T-cell (primary cell): ENCODE measurements at regions not wholly inside any gene's neighbourhood (a gene's known extent, or its start where the extent isn't known, plus 50 kb on each side); places are given as distances from the start of the nearest gene placed in this dataset.

ENCODE experiments used
- ATAC-seq, 4 experiments: fragments of 200-7000 bp in 3 of 4; fragments of 150-1000 bp in 1 of 4; cut with Tn5 transposase; replicated peaks in 1 of 4; 1 replicate in 3 of 4; 2 replicates in 1 of 4; pipeline ENCODE4 v1.10.0; 2021; ENCODE audit warnings: moderate library complexity in 3 of 4, mild to moderate bottlenecking in 2 of 4, moderate number of reproducible peaks in 1 of 4
- CTCF ChIA-PET, 2 donors: fragments of 300-600 bp; sonication (Branson Sonifier 250); formaldehyde crosslinking; loops; one replicate each; lab custom pipeline; 2022; ENCODE audit warnings: antibody characterized with exemption in 2 of 2; lab: Charles Lee
- POLR2A ChIA-PET, 2 donors: fragments of 300-600 bp; sonication (Branson Sonifier 250); formaldehyde crosslinking; loops; one replicate each; lab custom pipeline; 2022; ENCODE audit warnings: antibody characterized with exemption in 2 of 2; lab: Charles Lee
- DNase-seq, 35 experiments: peaks; one replicate each; pipeline versions ENCODE4 v3.0.0 to v3.0.0-alpha.2; 2013 to 2023
- H3K27ac ChIP-seq: one replicate; pipeline ENCODE4 v1.5.1; 2013; ENCODE audit warnings: low read length
- H3K27me3 ChIP-seq, 2 experiments: replicated peaks in 1 of 2; 1 replicate in 1 of 2; 2 replicates in 1 of 2; pipeline versions ENCODE4 v1.6.1 to v1.7.0; 2013; ENCODE audit warnings: low read length in 1 of 2, mixed read lengths in 1 of 2; ENCODE audit not compliant: control insufficient read depth in 2 of 2, insufficient read depth in 2 of 2; ENCODE audit errors: extremely low read depth in 1 of 2
- H3K36me3 ChIP-seq, 2 donors: 1 replicate in 1 of 2; 2 replicates in 1 of 2; pipeline versions ENCODE4 v1.6.1 to v1.7.0; 2013; ENCODE audit warnings: low read length in 1 of 2; ENCODE audit not compliant: control insufficient read depth in 2 of 2, insufficient read depth in 1 of 2; ENCODE audit errors: extremely low read depth in 1 of 2
- H3K4me1 ChIP-seq, 2 experiments: 1 replicate in 1 of 2; 2 replicates in 1 of 2; pipeline versions ENCODE4 v1.6.1 to v1.7.0; 2013; ENCODE audit warnings: low read length in 2 of 2, mixed read lengths in 1 of 2; ENCODE audit not compliant: insufficient read depth in 2 of 2, control insufficient read depth in 1 of 2; ENCODE audit errors: extremely low read depth in 1 of 2
- H3K4me3 ChIP-seq, 2 donors: 1 replicate in 1 of 2; 2 replicates in 1 of 2; pipeline versions ENCODE4 v1.5.1 to v1.7.0; 2013; ENCODE audit warnings: mild to moderate bottlenecking in 2 of 2, low read length in 1 of 2, moderate library complexity in 1 of 2; ENCODE audit not compliant: control insufficient read depth in 1 of 2; ENCODE audit errors: extremely low read depth in 1 of 2
- H3K9me3 ChIP-seq: 2 replicates; pipeline ENCODE4 v1.7.0; 2013
- H3K27ac Mint-ChIP-seq, 2 donors: one replicate each; pipeline ENCODE4 v1.8.0; 2020 to 2021; ENCODE audit warnings: mild to moderate bottlenecking in 2 of 2, mixed read lengths in 2 of 2
- H3K27me3 Mint-ChIP-seq, 2 donors: one replicate each; pipeline ENCODE4 v1.8.0; 2021 to 2022; ENCODE audit warnings: mixed read lengths in 2 of 2
- H3K36me3 Mint-ChIP-seq: one replicate; pipeline ENCODE4 v1.8.0; 2021; ENCODE audit warnings: mixed read lengths
- H3K4me1 Mint-ChIP-seq, 3 donors: one replicate each; pipeline ENCODE4 v1.8.0; 2020 to 2022; ENCODE audit warnings: mixed read lengths in 3 of 3, mild to moderate bottlenecking in 1 of 3
- H3K4me3 Mint-ChIP-seq, 3 donors: one replicate each; pipeline ENCODE4 v1.8.0; 2020 to 2022; ENCODE audit warnings: mild to moderate bottlenecking in 3 of 3, mixed read lengths in 3 of 3, moderate library complexity in 3 of 3
- H3K9me3 Mint-ChIP-seq, 3 donors: one replicate each; pipeline ENCODE4 v1.8.0; 2020 to 2022; ENCODE audit warnings: mixed read lengths in 3 of 3
- WGBS: methylation state at CpG from one replicate; pipeline ENCODE4 v1.1.5; 2013; ENCODE audit warnings: missing lambda C conversion rate; ENCODE audit not compliant: insufficient coverage; 5-methylcytosine and 5-hydroxymethylcytosine counted together

GRCh38 chr17:71709271-71709890, 411.4 kb upstream of the SOX9 start:
- ChIA-PET CTCF (no interaction called here), POLR2A (no interaction called here)
- Mint-ChIP-seq H3K4me3 (no peak overlapping the region), H3K4me1 (no peaks in the 10 kb centered on the region), H3K36me3 (no peaks in the 10 kb centered on the region), H3K27me3 (no peaks in the 10 kb centered on the region), H3K27ac (no peak overlapping the region), H3K9me3 (peaks cover 0 to 4% (median 3%) of the 10 kb centered on the region in 3 donors)
- no peak overlapping the region for H3K27ac ChIP-seq
- H3K27me3 ChIP-seq = no peaks in the 10 kb centered on the region
- H3K4me3 ChIP-seq = no peak overlapping the region
- no peaks in the 10 kb centered on the region for H3K9me3 ChIP-seq
- no peak for ATAC-seq
- DNase-seq = no peak
- WGBS = 100% methylated on average over 1 of the region's 3 CpGs
- no peaks in the 10 kb centered on the region for H3K4me1 ChIP-seq
- no peaks in the 10 kb centered on the region for H3K36me3 ChIP-seq

- Mint-ChIP-seq H3K36me3 (no peaks in the 10 kb centered on the region), H3K27me3 (no peaks in the 10 kb centered on the region), H3K4me3 (no peak overlapping the region), H3K9me3 (peaks cover 0 to 4% (median 3%) of the 10 kb centered on the region in 3 donors), H3K27ac (no peak overlapping the region), H3K4me1 (no peaks in the 10 kb centered on the region)
- no peaks in the 10 kb centered on the region for H3K4me1 ChIP-seq
- no peaks in the 10 kb centered on the region for H3K36me3 ChIP-seq
- ChIA-PET POLR2A (no interaction called here), CTCF (no interaction called here)
- no peak overlapping the region for H3K27ac ChIP-seq
- ATAC-seq = no peak
- no peak for DNase-seq
- no peaks in the 10 kb centered on the region for H3K9me3 ChIP-seq
- no peaks in the 10 kb centered on the region for H3K27me3 ChIP-seq
- no peak overlapping the region for H3K4me3 ChIP-seq
- WGBS = 33% methylated on average over 1 of the region's 4 CpGs
Observed at GRCh38 chr17:71709946-71710345, 410.9 kb upstream of the SOX9 start.

GRCh38 chr17:71710816-71711215, 410.0 kb upstream of the SOX9 start:
- CTCF ChIA-PET = no interaction called here
- POLR2A ChIA-PET = no interaction called here
- ATAC-seq = no peak
- no peak overlapping the region for H3K27ac ChIP-seq
- H3K4me1 Mint-ChIP-seq = no peaks in the 10 kb centered on the region
- H3K27ac Mint-ChIP-seq = no peak overlapping the region
- no peak overlapping the region for H3K4me3 ChIP-seq
- no peaks in the 10 kb centered on the region for H3K36me3 ChIP-seq
- DNase-seq = no peak
- peaks cover 2% of the 10 kb centered on the region for H3K9me3 ChIP-seq
- no peaks in the 10 kb centered on the region for H3K27me3 Mint-ChIP-seq
- H3K4me3 Mint-ChIP-seq = no peak overlapping the region
- peaks cover 7 to 11% (median 9%) of the 10 kb centered on the region in 3 donors for H3K9me3 Mint-ChIP-seq
- H3K4me1 ChIP-seq = no peaks in the 10 kb centered on the region
- H3K27me3 ChIP-seq = no peaks in the 10 kb centered on the region
- H3K36me3 Mint-ChIP-seq = no peaks in the 10 kb centered on the region
- WGBS = no CpG with 5 or more reads among the region's 1 CpG

GRCh38 chr17:71713846-71714245, 407.0 kb upstream of the SOX9 start:
- DNase-seq = no peak
- Histone ChIP-seq H3K36me3 (no peaks in the 10 kb centered on the region), H3K27me3 (no peaks in the 10 kb centered on the region), H3K9me3 (peaks cover 2% of the 10 kb centered on the region), H3K4me1 (no peaks in the 10 kb centered on the region), H3K4me3 (no peak overlapping the region), H3K27ac (no peak overlapping the region)
- H3K4me1 Mint-ChIP-seq = no peaks in the 10 kb centered on the region
- ChIA-PET POLR2A (no interaction called here), CTCF (no interaction called here)
- WGBS = 100% methylated on average over 2 of the region's 3 CpGs
- H3K27me3 Mint-ChIP-seq = no peaks in the 10 kb centered on the region
- no peak overlapping the region for H3K27ac Mint-ChIP-seq
- no peaks in the 10 kb centered on the region for H3K36me3 Mint-ChIP-seq
- ATAC-seq = no peak
- no peak overlapping the region for H3K4me3 Mint-ChIP-seq
- H3K9me3 Mint-ChIP-seq = peaks cover 10 to 26% (median 14%) of the 10 kb centered on the region in 3 donors

- H3K9me3 Mint-ChIP-seq = peaks cover 3 to 8% (median 4%) of the 10 kb centered on the region in 3 donors
- CTCF ChIA-PET = no interaction called here
- H3K4me1 Mint-ChIP-seq = no peaks in the 10 kb centered on the region
- no peak overlapping the region for H3K27ac ChIP-seq
- no peaks in the 10 kb centered on the region for H3K27me3 ChIP-seq
- no peaks in the 10 kb centered on the region for H3K9me3 ChIP-seq
- no peaks in the 10 kb centered on the region for H3K36me3 ChIP-seq
- DNase-seq (no peak), ATAC-seq (no peak)
- H3K4me3 ChIP-seq = no peak overlapping the region
- no peak overlapping the region for H3K27ac Mint-ChIP-seq
- POLR2A ChIA-PET = no interaction called here
- 85% methylated on average over 1 of the region's 2 CpGs for WGBS
- H3K4me3 Mint-ChIP-seq = no peak overlapping the region
- no peaks in the 10 kb centered on the region for H3K4me1 ChIP-seq
- no peaks in the 10 kb centered on the region for H3K27me3 Mint-ChIP-seq
- H3K36me3 Mint-ChIP-seq = no peaks in the 10 kb centered on the region
Observed at GRCh38 chr17:71724339-71724738, 396.5 kb upstream of the SOX9 start.

GRCh38 chr17:71725811-71726210, 395.0 kb upstream of the SOX9 start:
- CTCF ChIA-PET = no interaction called here
- Histone ChIP-seq H3K27me3 (no peaks in the 10 kb centered on the region), H3K27ac (no peak overlapping the region), H3K9me3 (no peaks in the 10 kb centered on the region), H3K36me3 (no peaks in the 10 kb centered on the region), H3K4me1 (no peaks in the 10 kb centered on the region), H3K4me3 (no peak overlapping the region)
- no peaks in the 10 kb centered on the region for H3K36me3 Mint-ChIP-seq
- no peak overlapping the region for H3K27ac Mint-ChIP-seq
- ATAC-seq (no peak), DNase-seq (no peak)
- peaks cover 0 to 2% of the 10 kb centered on the region in 2 donors for H3K27me3 Mint-ChIP-seq
- no CpG with 5 or more reads among the region's 3 CpGs for WGBS
- H3K4me1 Mint-ChIP-seq = no peaks in the 10 kb centered on the region
- POLR2A ChIA-PET = no interaction called here
- H3K4me3 Mint-ChIP-seq = no peak overlapping the region
- H3K9me3 Mint-ChIP-seq = peaks cover 9 to 13% (median 11%) of the 10 kb centered on the region in 3 donors

- H3K4me3 ChIP-seq = no peak overlapping the region
- H3K4me1 ChIP-seq = no peaks in the 10 kb centered on the region
- H3K27ac Mint-ChIP-seq = no peak overlapping the region
- peaks cover 9 to 13% (median 11%) of the 10 kb centered on the region in 3 donors for H3K9me3 Mint-ChIP-seq
- H3K27me3 Mint-ChIP-seq = peaks cover 0 to 2% of the 10 kb centered on the region in 2 donors
- WGBS = 88% methylated on average over 5 of the region's 5 CpGs
- ATAC-seq = no peak
- no peak overlapping the region for H3K4me3 Mint-ChIP-seq
- H3K36me3 ChIP-seq = no peaks in the 10 kb centered on the region
- H3K36me3 Mint-ChIP-seq = no peaks in the 10 kb centered on the region
- H3K27me3 ChIP-seq = no peaks in the 10 kb centered on the region
- H3K9me3 ChIP-seq = no peaks in the 10 kb centered on the region
- no peak overlapping the region for H3K27ac ChIP-seq
- CTCF ChIA-PET = no interaction called here
- POLR2A ChIA-PET = no interaction called here
- DNase-seq = no peak
- H3K4me1 Mint-ChIP-seq = no peaks in the 10 kb centered on the region
Observed at GRCh38 chr17:71726341-71726740, 394.5 kb upstream of the SOX9 start.
